Keratinocyte (primary cell): ENCODE measurements at regions not wholly inside any gene's neighbourhood (a gene's known extent, or its start where the extent isn't known, plus 50 kb on each side); places are given as distances from the start of the nearest gene placed in this dataset.

Experiments used
- DNase-seq: peaks from one replicate; pipeline ENCODE4 v3.0.0-alpha.2; 2011; ENCODE audit warnings: low read depth, missing footprints, low spot score
- FAIRE-seq: peaks from 2 replicates; lab custom pipeline; 2011; peaks lifted over from hg19 to GRCh38; lab: Jason Lieb, UNC
- H2AFZ ChIP-seq: 2 replicates; pipeline ENCODE4 v1.6.0; 2012; ENCODE audit warnings: low read length, control low read depth, inconsistent platforms; ENCODE audit not compliant: control insufficient read depth
- H3K27ac ChIP-seq: 2 replicates; pipeline ENCODE4 v1.5.1; 2011; ENCODE audit warnings: low read length; ENCODE audit not compliant: control insufficient read depth, insufficient read depth
- H3K27me3 ChIP-seq: 3 replicates; pipeline ENCODE4 v1.6.0; 2011; ENCODE audit warnings: low read length; ENCODE audit not compliant: control insufficient read depth, insufficient read depth; ENCODE audit errors: extremely low read depth
- H3K36me3 ChIP-seq, 2 experiments: 2 replicates in 1 of 2; 3 replicates in 1 of 2; pipeline ENCODE4 v1.5.1; 2011; ENCODE audit warnings: low read length in 2 of 2, mild to moderate bottlenecking in 1 of 2; ENCODE audit not compliant: control insufficient read depth in 2 of 2, insufficient read depth in 2 of 2; ENCODE audit errors: extremely low read depth in 1 of 2
- H3K4me1 ChIP-seq: 3 replicates; pipeline ENCODE4 v1.5.1; 2011; ENCODE audit warnings: low read length; ENCODE audit not compliant: control insufficient read depth, insufficient read depth; ENCODE audit errors: extremely low read depth
- H3K4me2 ChIP-seq: 3 replicates; pipeline ENCODE4 v1.6.0; 2011; ENCODE audit warnings: low read depth, low read length; ENCODE audit not compliant: control insufficient read depth, insufficient read depth; ENCODE audit errors: extremely low read depth
- H3K4me3 ChIP-seq, 3 experiments: fragments of 200-600 bp in 1 of 3; sonication (generic) in 1 of 3; 2 replicates in 2 of 3; 3 replicates in 1 of 3; pipeline ENCODE4 v1.5.1; 2011 to 2016; ENCODE audit warnings: low read length in 3 of 3, mild to moderate bottlenecking in 3 of 3, control low read depth in 2 of 3, inconsistent platforms in 1 of 3, low read depth in 1 of 3, mixed read lengths in 1 of 3, mixed run types in 1 of 3, moderate library complexity in 1 of 3; ENCODE audit not compliant: control insufficient read depth in 2 of 3, insufficient read depth in 2 of 3; ENCODE audit errors: extremely low read depth in 1 of 3
- H3K79me2 ChIP-seq: 2 replicates; pipeline ENCODE4 v1.6.0; 2012; ENCODE audit warnings: low read length; ENCODE audit not compliant: control insufficient read depth, insufficient read depth
- H3K9ac ChIP-seq: 3 replicates; pipeline ENCODE4 v1.6.0; 2011; ENCODE audit warnings: low read length; ENCODE audit not compliant: control insufficient read depth, insufficient read depth; ENCODE audit errors: extremely low read depth
- H3K9me1 ChIP-seq: 3 replicates; pipeline ENCODE4 v1.6.0; 2011; ENCODE audit warnings: low read length; ENCODE audit not compliant: control insufficient read depth, insufficient read depth; ENCODE audit errors: extremely low read depth
- H3K9me3 ChIP-seq: 2 replicates; pipeline ENCODE4 v1.5.1; 2012; ENCODE audit warnings: low read depth, low read length; ENCODE audit not compliant: control insufficient read depth
- H4K20me1 ChIP-seq: 3 replicates; pipeline ENCODE4 v1.6.0; 2011; ENCODE audit warnings: low read length; ENCODE audit not compliant: control insufficient read depth, insufficient read depth; ENCODE audit errors: extremely low read depth
- CTCF ChIP-seq, 3 experiments: IDR thresholded peaks in 1 of 3; conservative IDR thresholded peaks in 1 of 3; optimal IDR thresholded peaks in 1 of 3; 2 replicates in 2 of 3; 3 replicates in 1 of 3; pipeline versions ENCODE3 to v1.5.1; 2011; ENCODE audit warnings: low read length in 3 of 3, mild to moderate bottlenecking in 3 of 3, moderate library complexity in 2 of 3, control low read depth in 1 of 3, inconsistent platforms in 1 of 3; ENCODE audit not compliant: insufficient read depth in 2 of 3; ENCODE audit errors: extremely low read depth in 1 of 3
- EZH2 ChIP-seq: IDR thresholded peaks from one replicate; pipeline ENCODE4 v1.6.1; 2012; ENCODE audit warnings: inconsistent platforms, mild to moderate bottlenecking, low read length, moderate library complexity
- dilution Hi-C: fragments of 300-500 bp; cut with MboI; formaldehyde crosslinking; loops from one replicate; pipeline ENCODE4 v1.7.0; 2020; ENCODE audit warnings: low sequenced_read_pairs; ENCODE audit not compliant: extremely low pct_ligation_motif_present

GRCh38 chr11:112455791-112456190 is 195.1 kb upstream of the PLET1 start:
- TF ChIP-seq CTCF (optimal IDR thresholded peaks at IDR 0.05 in 1 of 3, IDR thresholded peaks at IDR 0.05 in 1 of 3, conservative IDR thresholded peaks at IDR 0.05 in 1 of 3; ENCODE audit: extremely low read depth in 1 of 3, insufficient read depth in 2 of 3, low read length in 3 of 3) (no peak), EZH2 (no peak)
- no peaks in the 10 kb centered on the region for H3K36me3 ChIP-seq
- dilution Hi-C loops, result no loop called here
- H3K27ac ChIP-seq, result no peak overlapping the region
- no peaks in the 10 kb centered on the region for H3K4me1 ChIP-seq
- H3K4me3 ChIP-seq, result no peak overlapping the region
- H3K9me1 ChIP-seq, result no peaks in the 10 kb centered on the region
- no peak for FAIRE-seq
- DNase-seq, result no peak
- H3K9me3 ChIP-seq, result no peaks in the 10 kb centered on the region
- H3K9ac ChIP-seq, result no peak overlapping the region
- H3K27me3 ChIP-seq, result no peaks in the 10 kb centered on the region
- no peak overlapping the region for H2AFZ ChIP-seq
- H4K20me1 ChIP-seq, result no peaks in the 10 kb centered on the region
- H3K4me2 ChIP-seq, result no peak overlapping the region
- H3K79me2 ChIP-seq, result no peaks in the 10 kb centered on the region

GRCh38 chr11:112457532-112457931 is 196.9 kb upstream of the PLET1 start:
- H3K4me1 ChIP-seq, result no peaks in the 10 kb centered on the region
- dilution Hi-C loops, result no loop called here
- no peak for FAIRE-seq

More at GRCh38 chr11:112457532-112457931, 196.9 kb upstream of the PLET1 start:
- Histone ChIP-seq H2AFZ (no peak overlapping the region), H4K20me1 (no peaks in the 10 kb centered on the region), H3K9ac (no peak overlapping the region), H3K4me2 (no peak overlapping the region), H3K36me3 (no peaks in the 10 kb centered on the region), H3K4me3 (no peak overlapping the region), H3K9me1 (no peaks in the 10 kb centered on the region), H3K79me2 (no peaks in the 10 kb centered on the region), H3K27ac (no peak overlapping the region), H3K9me3 (no peaks in the 10 kb centered on the region), H3K27me3 (no peaks in the 10 kb centered on the region)
- no peak for DNase-seq
- TF ChIP-seq CTCF (optimal IDR thresholded peaks at IDR 0.05 in 1 of 3, IDR thresholded peaks at IDR 0.05 in 1 of 3, conservative IDR thresholded peaks at IDR 0.05 in 1 of 3; ENCODE audit: extremely low read depth in 1 of 3, insufficient read depth in 2 of 3, low read length in 3 of 3) (no peak), EZH2 (no peak)
